Caco-2 (cell line): ENCODE measurements at regions not wholly inside any gene's neighbourhood (a gene's known extent, or its start where the extent isn't known, plus 50 kb on each side); places are given as distances from the start of the nearest gene placed in this dataset.

ENCODE experiments used
- BruUV-seq: library from RNA; stranded (reverse); fragments of 400-500 nt; replicated peaks from 2 replicates; lab custom pipeline; 2021; lab: Mats Ljungman, UMichigan
- CTCF ChIA-PET: fragments of 300-600 bp; sonication (Branson Sonifier 250); formaldehyde crosslinking; loops from one replicate; lab custom pipeline; 2022; ENCODE audit warnings: antibody characterized with exemption; lab: Charles Lee
- POLR2A ChIA-PET: fragments of 300-600 bp; sonication (Branson Sonifier 250); formaldehyde crosslinking; loops from one replicate; lab custom pipeline; 2022; ENCODE audit warnings: antibody characterized with exemption; lab: Charles Lee
- DNase-seq, 2 experiments: peaks; one replicate each; pipeline versions ENCODE4 v3.0.0 to v3.0.0-alpha.2; 2020 to 2022
- H3K27me3 ChIP-seq: replicated peaks from 2 replicates; pipeline ENCODE4 v1.6.0; 2011; ENCODE audit warnings: low read length; ENCODE audit not compliant: control insufficient read depth, insufficient read depth
- H3K36me3 ChIP-seq: 2 replicates; pipeline ENCODE4 v1.5.1; 2011; ENCODE audit warnings: low read length; ENCODE audit not compliant: control insufficient read depth, insufficient read depth
- H3K4me1 ChIP-seq: fragments of 250-450 bp; sonication (Bioruptor Pico); 2 replicates; pipeline ENCODE4 v1.5.1; 2020; ENCODE audit warnings: mild to moderate bottlenecking
- H3K4me3 ChIP-seq: 2 replicates; pipeline ENCODE4 v1.5.1; 2011; ENCODE audit warnings: low read depth, mild to moderate bottlenecking, control low read depth, low read length
- H3K9me3 ChIP-seq: fragments of 250-450 bp; sonication (Bioruptor Pico); 2 replicates; pipeline ENCODE4 v1.5.1; 2020; ENCODE audit warnings: mild to moderate bottlenecking, moderate library complexity
- H3K27ac Mint-ChIP-seq: one replicate; pipeline ENCODE4 v1.8.0; 2022; ENCODE audit warnings: mixed read lengths; ENCODE audit not compliant: unreplicated experiment
- H3K27me3 Mint-ChIP-seq: one replicate; pipeline ENCODE4 v1.8.0; 2022; ENCODE audit warnings: mixed read lengths; ENCODE audit not compliant: insufficient read depth, unreplicated experiment
- H3K36me3 Mint-ChIP-seq: one replicate; pipeline ENCODE4 v1.8.0; 2022; ENCODE audit warnings: mild to moderate bottlenecking, mixed read lengths; ENCODE audit not compliant: insufficient read depth, unreplicated experiment
- H3K4me1 Mint-ChIP-seq: one replicate; pipeline ENCODE4 v1.8.0; 2022; ENCODE audit warnings: low read depth, mixed read lengths; ENCODE audit not compliant: unreplicated experiment
- H3K4me3 Mint-ChIP-seq: one replicate; pipeline ENCODE4 v1.8.0; 2022; ENCODE audit warnings: mild to moderate bottlenecking, moderate library complexity, mixed read lengths; ENCODE audit not compliant: unreplicated experiment
- H3K9me3 Mint-ChIP-seq: one replicate; pipeline ENCODE4 v1.8.0; 2022; ENCODE audit warnings: mixed read lengths; ENCODE audit not compliant: unreplicated experiment
- intact Hi-C: fragments of 100-400 bp; cut with micrococcal nuclease; formaldehyde crosslinking; loops from one replicate; pipeline ENCODE4 v1.10.0; 2022; ENCODE audit not compliant: unreplicated experiment
- TF ChIP-seq, protein P1 (sequence below), 2 experiments: fragments of 200-600 bp in 1 of 2; IDR thresholded peaks; 1 replicate in 1 of 2; 2 replicates in 1 of 2; pipeline versions ENCODE4 v1.5.1 to v1.8.0; 2011 to 2022; ENCODE audit warnings: antibody characterized with exemption in 1 of 2, control low read depth in 1 of 2, inconsistent platforms in 1 of 2, low read depth in 1 of 2, low read length in 1 of 2, mild to moderate bottlenecking in 1 of 2, moderate library complexity in 1 of 2; ENCODE audit not compliant: insufficient read depth in 1 of 2, severe bottlenecking in 1 of 2, unreplicated experiment in 1 of 2

DNA sequence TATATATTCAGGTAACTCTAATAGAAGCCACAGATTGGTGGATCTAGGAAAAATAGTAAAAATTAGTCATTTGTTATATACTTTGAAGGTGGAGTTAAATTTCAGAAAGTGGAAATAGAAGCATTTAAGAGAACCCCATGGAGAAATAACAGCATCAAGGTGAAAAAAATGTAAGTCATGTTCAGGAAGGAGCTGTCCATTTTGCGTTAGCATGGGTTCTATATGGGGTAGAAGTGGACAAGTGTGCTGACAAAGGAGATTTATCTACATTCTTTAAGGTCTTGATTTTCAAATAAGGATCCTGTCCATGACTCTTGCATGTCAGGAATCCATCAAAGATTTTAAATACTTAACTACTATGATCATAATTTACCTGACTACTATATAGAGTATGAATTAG lies 50.2 kb upstream of the ROBO1 start:
- Histone ChIP-seq H3K4me1 (no peaks in the 10 kb centered on the region), H3K36me3 (no peaks in the 10 kb centered on the region), H3K4me3 (no peak overlapping the region), H3K9me3 (no peaks in the 10 kb centered on the region), H3K27me3 (no peaks in the 10 kb centered on the region)
- BruUV-seq, result no TSS peak
- H3K4me1 Mint-ChIP-seq, result peaks cover 6% of the 10 kb centered on the region
- CTCF ChIA-PET, result no interaction called here
- no peak for DNase-seq
- H3K4me3 Mint-ChIP-seq, result no peak overlapping the region
- H3K36me3 Mint-ChIP-seq, result no peaks in the 10 kb centered on the region
- intact Hi-C loops, result no loop called here
- TF ChIP-seq, protein P1, sequence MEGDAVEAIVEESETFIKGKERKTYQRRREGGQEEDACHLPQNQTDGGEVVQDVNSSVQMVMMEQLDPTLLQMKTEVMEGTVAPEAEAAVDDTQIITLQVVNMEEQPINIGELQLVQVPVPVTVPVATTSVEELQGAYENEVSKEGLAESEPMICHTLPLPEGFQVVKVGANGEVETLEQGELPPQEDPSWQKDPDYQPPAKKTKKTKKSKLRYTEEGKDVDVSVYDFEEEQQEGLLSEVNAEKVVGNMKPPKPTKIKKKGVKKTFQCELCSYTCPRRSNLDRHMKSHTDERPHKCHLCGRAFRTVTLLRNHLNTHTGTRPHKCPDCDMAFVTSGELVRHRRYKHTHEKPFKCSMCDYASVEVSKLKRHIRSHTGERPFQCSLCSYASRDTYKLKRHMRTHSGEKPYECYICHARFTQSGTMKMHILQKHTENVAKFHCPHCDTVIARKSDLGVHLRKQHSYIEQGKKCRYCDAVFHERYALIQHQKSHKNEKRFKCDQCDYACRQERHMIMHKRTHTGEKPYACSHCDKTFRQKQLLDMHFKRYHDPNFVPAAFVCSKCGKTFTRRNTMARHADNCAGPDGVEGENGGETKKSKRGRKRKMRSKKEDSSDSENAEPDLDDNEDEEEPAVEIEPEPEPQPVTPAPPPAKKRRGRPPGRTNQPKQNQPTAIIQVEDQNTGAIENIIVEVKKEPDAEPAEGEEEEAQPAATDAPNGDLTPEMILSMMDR (IDR thresholded peaks at IDR 0.05; ENCODE audit: insufficient read depth in 1 of 2, low read depth in 1 of 2, low read length in 1 of 2, severe bottlenecking in 1 of 2, unreplicated experiment in 1 of 2), result no peak
- no peaks in the 10 kb centered on the region for H3K27me3 Mint-ChIP-seq
- H3K27ac Mint-ChIP-seq, result no peak overlapping the region
- H3K9me3 Mint-ChIP-seq, result no peaks in the 10 kb centered on the region
- POLR2A ChIA-PET, result no interaction called here
